HG03064 (cell line): ENCODE measurements at regions not wholly inside any gene's neighbourhood (a gene's known extent, or its start where the extent isn't known, plus 50 kb on each side); places are given as distances from the start of the nearest gene placed in this dataset.
"Not testable (repeated sequence)": the region's sequence is repeated elsewhere in the genome, so short reads cannot be mapped to it uniquely, and the experiment has no call there.

Experiments
- ATAC-seq: cut with Tn5 transposase; IDR thresholded peaks from one replicate; pipeline ENCODE4 v1.9.1; 2021; ENCODE audit warnings: low read depth; ENCODE audit not compliant: unreplicated experiment

DNA sequence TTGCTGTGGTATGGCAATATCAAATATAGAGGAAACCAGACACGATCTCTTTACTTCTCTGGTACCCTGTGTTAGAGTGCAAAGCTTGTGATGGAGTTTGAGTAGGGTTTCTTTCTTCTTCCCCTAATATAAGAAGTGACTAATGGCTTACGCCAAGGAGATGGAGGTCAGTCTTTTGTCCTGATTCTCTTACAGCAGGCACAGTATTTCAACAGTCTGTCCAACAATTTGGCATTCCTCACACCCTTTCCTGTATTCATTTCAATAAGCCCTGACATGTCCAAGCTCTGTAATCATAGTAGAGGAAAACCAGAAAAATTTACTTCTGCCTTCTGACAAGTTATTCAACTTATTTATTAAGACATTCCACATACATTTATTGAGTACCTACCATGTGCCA lies 546.2 kb downstream of the TMEM135 start:
- no peak for ATAC-seq

DNA sequence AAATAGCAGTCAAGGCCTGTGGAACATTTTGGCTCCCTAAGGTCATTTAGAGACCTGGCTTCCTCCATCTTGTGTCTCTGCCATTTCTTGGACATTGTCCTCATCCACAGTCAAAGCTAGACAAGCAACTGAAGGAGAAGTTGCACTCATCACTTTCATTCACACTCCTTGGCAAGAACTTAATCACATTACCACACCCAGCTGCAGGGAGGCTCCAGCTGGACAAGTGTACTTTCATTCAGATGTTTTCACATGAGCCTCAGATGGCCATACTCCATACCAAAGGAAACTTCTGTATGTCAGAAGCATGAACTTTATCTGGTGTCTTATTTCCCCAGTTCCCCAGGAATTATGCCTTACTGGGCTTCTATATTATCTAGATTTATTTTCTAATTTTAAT lies 537.4 kb downstream of the TMEM135 start:
- ATAC-seq, result no peak

GRCh38 chr11:87574193-87574592 lies 536.5 kb downstream of the TMEM135 start:
- no peak for ATAC-seq

DNA sequence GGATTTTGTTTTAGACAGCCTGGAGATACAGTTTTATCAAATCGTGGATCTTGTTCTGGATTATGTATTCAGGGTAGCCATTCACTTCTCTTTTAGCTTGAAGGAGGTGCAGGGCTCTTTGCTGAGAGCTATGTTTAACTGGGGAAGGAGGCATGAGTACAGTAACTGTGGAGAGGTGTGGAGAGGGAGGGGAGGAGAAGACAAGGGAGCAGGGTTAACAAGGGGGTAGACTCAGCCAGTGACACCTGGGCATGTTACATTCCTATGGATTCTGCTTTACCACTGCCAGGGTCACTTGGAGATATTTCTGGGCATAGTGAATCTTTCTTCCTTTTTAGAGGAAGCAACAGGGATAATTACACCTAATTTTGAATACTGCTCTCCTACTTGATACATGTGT lies 536.0 kb downstream of the TMEM135 start:
- no peak for ATAC-seq

DNA sequence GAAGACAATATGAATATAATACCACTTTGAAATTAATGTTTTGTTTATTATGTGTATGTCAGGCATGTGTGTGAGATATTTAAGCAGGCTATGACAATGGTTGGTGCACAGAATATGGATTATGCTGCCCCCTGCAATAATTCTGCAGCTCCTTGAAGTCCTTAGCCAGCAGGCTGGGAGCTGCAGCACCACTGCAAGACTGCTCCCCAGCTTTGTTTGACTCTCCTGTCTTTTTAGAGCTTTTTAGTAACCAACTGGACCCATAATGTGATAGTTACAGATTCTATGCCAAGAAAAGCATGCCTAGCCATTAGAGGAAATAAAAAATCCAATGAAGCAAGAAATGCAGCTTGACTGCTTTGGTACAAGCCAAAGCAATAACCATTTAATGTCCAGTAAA lies 535.1 kb downstream of the TMEM135 start:
- ATAC-seq, result no peak

DNA sequence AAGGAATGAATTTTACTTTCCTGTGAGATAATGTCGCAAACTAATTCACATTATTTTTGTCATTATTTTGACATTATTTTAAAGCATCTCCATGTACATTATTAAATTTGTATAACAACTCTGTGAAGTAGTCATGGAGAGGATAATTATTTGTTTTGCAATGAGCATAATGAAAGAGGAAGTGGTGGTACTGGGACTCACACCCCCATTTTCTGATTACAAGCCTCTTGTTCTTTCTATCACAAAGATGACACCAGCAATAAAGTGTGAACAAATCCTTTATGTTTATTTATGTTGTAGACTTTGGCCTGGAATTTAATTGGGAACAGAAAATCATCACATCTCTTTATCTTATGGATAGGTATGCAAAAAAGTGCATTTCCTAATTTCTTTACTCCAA lies 522.6 kb downstream of the TMEM135 start:
- no peak for ATAC-seq

DNA sequence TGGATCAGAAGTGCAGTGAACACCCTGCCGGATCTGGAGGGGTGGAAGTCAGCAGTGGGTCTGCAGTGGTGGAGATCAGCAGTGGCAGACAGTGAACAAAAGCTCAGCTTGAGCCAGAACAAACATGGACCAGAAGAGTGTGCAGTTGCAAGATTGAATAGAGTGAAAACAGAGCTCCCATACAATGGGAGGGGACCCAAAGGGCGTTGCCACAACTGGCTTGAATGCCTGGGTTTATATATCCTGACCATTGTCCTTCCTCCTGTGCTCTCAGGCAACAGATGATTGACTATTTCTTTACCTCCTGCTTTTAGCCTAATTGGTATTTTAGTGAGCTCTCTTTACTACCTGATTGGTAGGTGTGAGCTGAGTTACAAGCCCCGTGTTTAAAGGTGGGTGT lies 522.1 kb downstream of the TMEM135 start:
- ATAC-seq, result not testable (repeated sequence)

- ATAC-seq, result no peak
Observed at GRCh38 chr11:87555101-87555500, 517.4 kb downstream of the TMEM135 start.

DNA sequence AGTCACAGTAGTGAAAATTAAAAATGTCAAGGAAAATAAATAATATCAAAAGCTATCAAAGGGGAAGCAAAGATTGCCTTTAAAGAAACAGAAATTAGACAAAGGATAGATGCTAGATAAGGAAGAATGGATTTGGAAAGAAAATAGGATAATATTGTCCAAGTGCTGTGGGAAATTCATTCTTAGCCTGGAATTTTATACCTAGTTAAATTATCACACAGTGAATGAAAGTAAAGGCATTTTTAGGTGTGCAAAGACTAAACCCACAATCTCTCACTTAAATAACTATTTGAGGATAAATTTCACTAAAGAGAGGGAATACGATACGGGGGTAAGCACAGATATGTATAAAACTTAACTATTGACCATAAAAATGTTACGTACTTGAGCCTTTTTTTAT lies 511.1 kb downstream of the TMEM135 start:
- no peak for ATAC-seq

GRCh38 chr11:87545858-87546257 lies 508.1 kb downstream of the TMEM135 start:
- no peak for ATAC-seq

GRCh38 chr11:87539596-87539995 lies 501.9 kb downstream of the TMEM135 start:
- ATAC-seq, result no peak

DNA sequence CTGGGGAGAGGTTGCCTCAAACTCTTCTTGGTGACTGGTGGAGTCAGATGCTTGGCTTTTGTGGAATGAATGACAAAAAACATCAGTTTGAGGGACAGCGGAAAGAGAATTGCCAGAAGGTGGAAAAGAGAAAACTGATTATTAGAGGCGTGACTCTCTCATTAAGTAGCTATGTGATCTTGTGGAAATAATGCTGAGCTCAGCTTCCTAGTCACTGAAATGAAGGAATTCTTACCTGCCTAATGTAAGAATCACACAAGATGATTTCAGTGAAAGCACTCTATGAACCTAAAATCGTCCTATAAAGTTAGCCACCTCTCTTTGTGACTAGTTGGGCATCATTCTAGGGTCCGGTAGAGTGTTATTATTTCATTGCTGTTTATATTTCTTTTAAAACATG lies 498.8 kb downstream of the TMEM135 start:
- ATAC-seq, result no peak

DNA sequence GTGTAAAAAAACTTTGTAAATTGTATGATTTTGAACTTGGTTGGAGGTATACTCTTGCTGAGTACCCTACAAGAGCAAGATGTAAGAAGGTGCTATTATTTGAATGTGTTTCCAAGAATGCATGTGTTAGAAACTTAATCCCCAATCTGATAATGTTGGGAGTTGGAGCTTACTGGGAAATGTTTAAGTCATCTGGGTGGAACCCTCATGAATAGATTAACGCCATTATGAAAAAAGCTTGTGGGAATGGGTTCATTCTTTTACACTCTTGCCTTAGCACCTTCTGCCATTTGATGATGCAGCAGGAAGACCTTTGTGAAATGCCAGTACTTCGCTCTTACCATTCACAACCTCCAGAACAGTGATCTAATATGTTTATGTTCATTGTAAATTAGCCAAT lies 498.3 kb downstream of the TMEM135 start:
- no peak for ATAC-seq

- ATAC-seq, result no peak
Observed at GRCh38 chr11:87535513-87535912, 497.8 kb downstream of the TMEM135 start.

DNA sequence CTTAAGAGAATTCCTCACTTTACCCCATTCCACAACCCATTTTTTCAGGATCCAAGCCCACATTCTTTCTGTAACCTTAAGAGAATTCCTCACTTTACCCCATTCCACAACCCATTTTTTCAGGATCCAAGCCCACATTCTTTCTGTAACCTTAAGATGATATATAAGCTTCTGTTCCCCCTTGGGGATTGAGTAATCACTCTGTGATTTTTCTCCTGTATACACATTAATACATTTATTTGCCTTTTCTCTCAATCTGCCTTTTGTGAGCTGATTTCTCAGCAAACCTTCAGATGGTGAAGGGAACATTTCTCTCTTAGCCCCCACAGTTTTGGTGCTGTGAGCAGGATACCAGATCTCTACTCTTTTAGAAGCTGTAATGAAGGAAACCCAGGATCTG lies 494.1 kb downstream of the TMEM135 start:
- ATAC-seq, result not testable (repeated sequence)

GRCh38 chr11:87529486-87529885 lies 491.8 kb downstream of the TMEM135 start:
- ATAC-seq, result no peak

GRCh38 chr11:87528752-87529151 lies 491.0 kb downstream of the TMEM135 start:
- ATAC-seq, result no peak

GRCh38 chr11:87523276-87523675 lies 485.5 kb downstream of the TMEM135 start:
- ATAC-seq, result no peak

- no peak for ATAC-seq
Observed at GRCh38 chr11:87518266-87518665, 480.5 kb downstream of the TMEM135 start.

GRCh38 chr11:87517351-87517750 lies 479.6 kb downstream of the TMEM135 start:
- ATAC-seq, result no peak

GRCh38 chr11:87507722-87508121 lies 470.0 kb downstream of the TMEM135 start:
- not testable (repeated sequence) for ATAC-seq

- not testable (repeated sequence) for ATAC-seq
Observed at GRCh38 chr11:87506946-87507345, 469.2 kb downstream of the TMEM135 start.

GRCh38 chr11:87501388-87501787 lies 463.7 kb downstream of the TMEM135 start:
- ATAC-seq, result no peak
